ENCODE measurements at regions not wholly inside any gene's neighbourhood (a gene's known extent, or its start where the extent isn't known, plus 50 kb on each side); places are given as distances from the start of the nearest gene placed in this dataset.

GRCh38 chr7:41787651-41788350 is 84.9 kb upstream of the INHBA start:
- ATAC-seq = no peak
- Mint-ChIP-seq H3K27ac (no peak overlapping the region), H3K4me1 (no peaks in the 10 kb centered on the region), H3K4me3 (no peak overlapping the region), H3K36me3 (ENCODE audit: low read depth) (no peaks in the 10 kb centered on the region), H3K27me3 (no peaks in the 10 kb centered on the region)
- DNase-seq = no peak
- no peaks in the 10 kb centered on the region for H3K9me3 ChIP-seq (ENCODE audit: control insufficient read depth, low read length, poor library complexity, severe bottlenecking)

- no peaks in the 10 kb centered on the region for H3K9me3 ChIP-seq (ENCODE audit: control insufficient read depth, low read length, poor library complexity, severe bottlenecking)
- no peak overlapping the region for H3K27ac Mint-ChIP-seq
- H3K4me3 Mint-ChIP-seq = no peak overlapping the region
- H3K36me3 Mint-ChIP-seq (ENCODE audit: low read depth) = no peaks in the 10 kb centered on the region
- H3K4me1 Mint-ChIP-seq = no peaks in the 10 kb centered on the region
- ATAC-seq (no peak), DNase-seq (no peak)
- no peaks in the 10 kb centered on the region for H3K27me3 Mint-ChIP-seq
Observed at GRCh38 chr7:41786944-41787343, 84.1 kb upstream of the INHBA start.

- Mint-ChIP-seq H3K4me1 (no peaks in the 10 kb centered on the region), H3K4me3 (no peak overlapping the region), H3K27me3 (no peaks in the 10 kb centered on the region), H3K27ac (no peak overlapping the region), H3K36me3 (ENCODE audit: low read depth) (no peaks in the 10 kb centered on the region)
- DNase-seq (no peak), ATAC-seq (no peak)
- H3K9me3 ChIP-seq (ENCODE audit: control insufficient read depth, low read length, poor library complexity, severe bottlenecking) = no peaks in the 10 kb centered on the region
Observed at GRCh38 chr7:41786404-41786803, 83.5 kb upstream of the INHBA start.

- H3K27me3 Mint-ChIP-seq = no peaks in the 10 kb centered on the region
- DNase-seq (no peak), ATAC-seq (no peak)
- H3K9me3 ChIP-seq (ENCODE audit: control insufficient read depth, low read length, poor library complexity, severe bottlenecking) = no peaks in the 10 kb centered on the region
- H3K4me1 Mint-ChIP-seq = no peaks in the 10 kb centered on the region
- no peak overlapping the region for H3K27ac Mint-ChIP-seq
- H3K36me3 Mint-ChIP-seq (ENCODE audit: low read depth) = no peaks in the 10 kb centered on the region
- no peak overlapping the region for H3K4me3 Mint-ChIP-seq
Observed at GRCh38 chr7:41785840-41786239, 83.0 kb upstream of the INHBA start.

GRCh38 chr7:41785265-41785664 is 82.4 kb upstream of the INHBA start:
- Mint-ChIP-seq H3K27ac (no peak overlapping the region), H3K36me3 (ENCODE audit: low read depth) (no peaks in the 10 kb centered on the region), H3K27me3 (no peaks in the 10 kb centered on the region), H3K4me1 (no peaks in the 10 kb centered on the region), H3K4me3 (no peak overlapping the region)
- DNase-seq = no peak
- ATAC-seq = no peak
- H3K9me3 ChIP-seq (ENCODE audit: control insufficient read depth, low read length, poor library complexity, severe bottlenecking) = no peaks in the 10 kb centered on the region

- Mint-ChIP-seq H3K4me1 (no peaks in the 10 kb centered on the region), H3K36me3 (ENCODE audit: low read depth) (no peaks in the 10 kb centered on the region), H3K27me3 (no peaks in the 10 kb centered on the region), H3K27ac (no peak overlapping the region), H3K4me3 (no peak overlapping the region)
- DNase-seq = no peak
- ATAC-seq = peak; percentile 20
- H3K9me3 ChIP-seq (ENCODE audit: control insufficient read depth, low read length, poor library complexity, severe bottlenecking) = no peaks in the 10 kb centered on the region
Observed at GRCh38 chr7:41779918-41780317, 77.0 kb upstream of the INHBA start.

GRCh38 chr7:41777894-41778596 is 75.2 kb upstream of the INHBA start:
- Mint-ChIP-seq H3K4me1 (no peaks in the 10 kb centered on the region), H3K27me3 (no peaks in the 10 kb centered on the region)
- peak; percentile 27 for ATAC-seq

GRCh38 chr7:41774966-41775365 is 72.1 kb upstream of the INHBA start:
- Mint-ChIP-seq H3K27me3 (no peaks in the 10 kb centered on the region), H3K36me3 (ENCODE audit: low read depth) (no peaks in the 10 kb centered on the region), H3K27ac (no peak overlapping the region), H3K4me3 (no peak overlapping the region), H3K4me1 (no peaks in the 10 kb centered on the region)
- ATAC-seq (no peak), DNase-seq (no peak)
- H3K9me3 ChIP-seq (ENCODE audit: control insufficient read depth, low read length, poor library complexity, severe bottlenecking) = no peaks in the 10 kb centered on the region

More at GRCh38 chr7:41777894-41778596, 75.2 kb upstream of the INHBA start:
- H3K36me3 Mint-ChIP-seq (ENCODE audit: low read depth) = no peaks in the 10 kb centered on the region
- no peak overlapping the region for H3K4me3 Mint-ChIP-seq
- no peak for DNase-seq
- H3K27ac Mint-ChIP-seq = no peak overlapping the region
- H3K9me3 ChIP-seq (ENCODE audit: control insufficient read depth, low read length, poor library complexity, severe bottlenecking) = no peaks in the 10 kb centered on the region

- no peaks in the 10 kb centered on the region for H3K9me3 ChIP-seq (ENCODE audit: control insufficient read depth, low read length, poor library complexity, severe bottlenecking)
- no peaks in the 10 kb centered on the region for H3K4me1 Mint-ChIP-seq
- H3K27ac Mint-ChIP-seq = no peak overlapping the region
- no peak overlapping the region for H3K4me3 Mint-ChIP-seq
- no peak for ATAC-seq
- H3K27me3 Mint-ChIP-seq = no peaks in the 10 kb centered on the region
- no peak for DNase-seq
- H3K36me3 Mint-ChIP-seq (ENCODE audit: low read depth) = no peaks in the 10 kb centered on the region
Observed at GRCh38 chr7:41773756-41774155, 70.9 kb upstream of the INHBA start.

GRCh38 chr7:41771717-41772116 is 68.8 kb upstream of the INHBA start:
- no peaks in the 10 kb centered on the region for H3K9me3 ChIP-seq (ENCODE audit: control insufficient read depth, low read length, poor library complexity, severe bottlenecking)
- DNase-seq = no peak
- no peak for ATAC-seq
- Mint-ChIP-seq H3K36me3 (ENCODE audit: low read depth) (no peaks in the 10 kb centered on the region), H3K27ac (no peak overlapping the region), H3K4me3 (no peak overlapping the region), H3K27me3 (no peaks in the 10 kb centered on the region), H3K4me1 (no peaks in the 10 kb centered on the region)

GRCh38 chr7:41769162-41769561 is 66.3 kb upstream of the INHBA start:
- no peaks in the 10 kb centered on the region for H3K4me1 Mint-ChIP-seq
- no peaks in the 10 kb centered on the region for H3K36me3 Mint-ChIP-seq (ENCODE audit: low read depth)
- no peak for ATAC-seq
- H3K9me3 ChIP-seq (ENCODE audit: control insufficient read depth, low read length, poor library complexity, severe bottlenecking) = no peaks in the 10 kb centered on the region
- no peak for DNase-seq
- H3K4me3 Mint-ChIP-seq = no peak overlapping the region
- H3K27ac Mint-ChIP-seq = no peak overlapping the region
- no peaks in the 10 kb centered on the region for H3K27me3 Mint-ChIP-seq

- no peak overlapping the region for H3K4me3 Mint-ChIP-seq
- H3K4me1 Mint-ChIP-seq = no peaks in the 10 kb centered on the region
- no peaks in the 10 kb centered on the region for H3K36me3 Mint-ChIP-seq (ENCODE audit: low read depth)
- DNase-seq (no peak), ATAC-seq (no peak)
- H3K27me3 Mint-ChIP-seq = no peaks in the 10 kb centered on the region
- no peak overlapping the region for H3K27ac Mint-ChIP-seq
- H3K9me3 ChIP-seq (ENCODE audit: control insufficient read depth, low read length, poor library complexity, severe bottlenecking) = no peaks in the 10 kb centered on the region
Observed at GRCh38 chr7:41763626-41764025, 60.7 kb upstream of the INHBA start.

GRCh38 chr7:41762641-41763040 is 59.8 kb upstream of the INHBA start:
- Mint-ChIP-seq H3K36me3 (ENCODE audit: low read depth) (no peaks in the 10 kb centered on the region), H3K4me3 (no peak overlapping the region), H3K4me1 (no peaks in the 10 kb centered on the region), H3K27ac (no peak overlapping the region), H3K27me3 (no peaks in the 10 kb centered on the region)
- no peak for DNase-seq
- ATAC-seq = no peak
- H3K9me3 ChIP-seq (ENCODE audit: control insufficient read depth, low read length, poor library complexity, severe bottlenecking) = no peaks in the 10 kb centered on the region

GRCh38 chr7:41760293-41760692 is 57.4 kb upstream of the INHBA start:
- Mint-ChIP-seq H3K27ac (no peak overlapping the region), H3K4me1 (no peaks in the 10 kb centered on the region), H3K27me3 (no peaks in the 10 kb centered on the region), H3K36me3 (ENCODE audit: low read depth) (no peaks in the 10 kb centered on the region), H3K4me3 (no peak overlapping the region)
- ATAC-seq = no peak
- H3K9me3 ChIP-seq (ENCODE audit: control insufficient read depth, low read length, poor library complexity, severe bottlenecking) = no peaks in the 10 kb centered on the region
- DNase-seq = no peak
